Rectal smooth muscle tissue (tissue), 1 donor: ENCODE measurements at regions not wholly inside any gene's neighbourhood (a gene's known extent, or its start where the extent isn't known, plus 50 kb on each side); places are given as distances from the start of the nearest gene placed in this dataset.

Source experiments
- H3K27ac ChIP-seq: one replicate; pipeline ENCODE4 v1.7.0; 2013; ENCODE audit warnings: low read depth, low read length, inconsistent platforms
- H3K27me3 ChIP-seq: one replicate; pipeline ENCODE4 v1.7.0; 2013; ENCODE audit warnings: low read length; ENCODE audit not compliant: control insufficient read depth, insufficient read depth
- H3K36me3 ChIP-seq: one replicate; pipeline ENCODE4 v1.7.0; 2013; ENCODE audit warnings: low read length; ENCODE audit not compliant: control insufficient read depth, insufficient read depth
- H3K4me1 ChIP-seq: one replicate; pipeline ENCODE4 v1.7.0; 2013; ENCODE audit warnings: low read length; ENCODE audit not compliant: control insufficient read depth, insufficient read depth
- H3K4me3 ChIP-seq: one replicate; pipeline ENCODE4 v1.7.0; 2013; ENCODE audit warnings: low read length
- H3K9ac ChIP-seq: one replicate; pipeline ENCODE4 v1.7.0; 2013; ENCODE audit warnings: low read length

DNA sequence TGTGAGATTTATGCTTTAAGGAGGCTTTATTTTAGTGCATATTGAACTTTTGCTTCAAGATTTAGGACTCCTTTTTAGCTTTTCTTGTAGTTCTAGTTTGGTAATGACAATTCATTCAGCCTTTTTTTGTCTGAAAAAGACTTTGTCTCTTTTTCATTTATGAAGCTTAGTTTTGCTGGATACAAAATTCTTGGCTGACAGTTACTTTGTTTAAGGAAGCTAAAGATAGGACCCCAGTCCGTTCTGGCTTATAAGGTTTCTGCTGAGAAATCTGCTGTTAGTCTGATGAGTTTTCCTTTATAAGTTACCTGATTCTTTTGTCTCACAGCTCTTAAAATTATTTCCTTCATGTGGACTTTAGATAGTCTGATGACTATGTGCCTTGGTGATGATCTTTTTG is 142.8 kb upstream of the B3GAT2 start:
- Histone ChIP-seq H3K27ac (no peak overlapping the region), H3K36me3 (no peaks in the 10 kb centered on the region)

DNA sequence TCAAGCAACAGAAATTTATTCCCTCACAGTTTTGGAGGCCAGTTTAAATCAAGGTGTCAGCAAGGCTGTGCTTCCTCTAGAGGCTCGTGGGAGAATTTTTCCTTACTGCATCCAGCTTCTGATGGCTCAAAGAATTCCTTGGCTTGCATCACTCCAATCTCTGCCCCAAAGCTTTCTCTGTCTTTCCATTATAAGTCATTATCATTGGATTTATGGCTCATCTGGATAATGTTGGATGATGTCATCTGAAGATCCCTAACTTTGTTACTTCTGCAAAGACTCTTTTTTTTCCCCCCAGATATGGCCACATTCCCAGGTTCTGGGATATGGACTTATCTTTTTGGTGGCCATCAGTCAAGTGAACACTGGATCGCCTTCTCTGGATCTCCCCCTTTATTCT is 146.3 kb upstream of the B3GAT2 start:
- no peak overlapping the region for H3K9ac ChIP-seq
- H3K27ac ChIP-seq, result no peak overlapping the region

More for the DNA sequence above, 142.8 kb upstream of the B3GAT2 start:
- Histone ChIP-seq H3K4me3 (no peak overlapping the region), H3K4me1 (no peaks in the 10 kb centered on the region), H3K27me3 (no peaks in the 10 kb centered on the region), H3K9ac (no peak overlapping the region)

DNA sequence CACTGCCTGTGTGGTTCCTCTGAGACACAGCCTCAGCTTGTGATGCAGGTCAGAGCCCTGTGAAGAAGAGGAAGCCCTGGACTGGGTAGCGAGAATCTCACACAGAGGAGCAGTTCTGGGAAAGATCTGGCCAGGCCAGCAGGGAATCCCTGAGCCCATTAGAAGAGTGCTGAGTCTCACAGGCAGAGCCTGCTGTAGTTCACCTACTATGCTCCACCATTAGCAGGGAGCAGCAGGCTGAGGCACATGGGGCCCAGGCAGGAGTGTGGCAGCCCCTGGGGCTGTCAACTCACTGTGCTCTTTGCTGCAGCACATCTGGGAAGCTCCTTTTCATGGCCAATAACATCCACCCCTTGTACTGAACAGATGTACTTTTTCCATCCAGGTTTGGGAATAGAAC is 146.8 kb upstream of the B3GAT2 start:
- Histone ChIP-seq H3K36me3 (no peaks in the 10 kb centered on the region), H3K9ac (no peak overlapping the region), H3K4me3 (no peak overlapping the region), H3K27me3 (no peaks in the 10 kb centered on the region), H3K27ac (no peak overlapping the region), H3K4me1 (no peaks in the 10 kb centered on the region)

More for the DNA sequence above, 146.3 kb upstream of the B3GAT2 start:
- Histone ChIP-seq H3K4me1 (no peaks in the 10 kb centered on the region), H3K4me3 (no peak overlapping the region), H3K27me3 (no peaks in the 10 kb centered on the region), H3K36me3 (no peaks in the 10 kb centered on the region)

DNA sequence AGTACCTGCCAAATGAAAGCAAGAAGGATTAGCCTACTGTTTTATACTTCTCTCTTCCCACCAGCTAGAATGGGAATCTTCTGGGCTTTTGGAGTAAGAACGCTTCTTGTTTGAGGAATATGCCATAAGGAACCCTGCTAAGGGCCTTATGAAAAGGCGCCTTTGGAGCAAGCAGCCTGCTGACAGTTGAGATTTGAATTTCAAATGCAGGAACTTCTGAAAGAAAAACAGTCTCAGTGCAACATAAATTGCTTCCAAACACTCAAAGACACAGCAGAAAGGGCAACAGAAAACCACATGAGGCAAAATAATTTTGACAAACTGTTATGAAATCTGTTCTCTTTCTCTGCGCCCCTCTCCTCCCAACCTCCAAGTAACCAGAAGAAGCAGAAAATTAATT is 149.4 kb upstream of the B3GAT2 start:
- Histone ChIP-seq H3K27me3 (no peaks in the 10 kb centered on the region), H3K4me1 (no peaks in the 10 kb centered on the region), H3K9ac (no peak overlapping the region), H3K36me3 (no peaks in the 10 kb centered on the region), H3K27ac (no peak overlapping the region), H3K4me3 (no peak overlapping the region)

DNA sequence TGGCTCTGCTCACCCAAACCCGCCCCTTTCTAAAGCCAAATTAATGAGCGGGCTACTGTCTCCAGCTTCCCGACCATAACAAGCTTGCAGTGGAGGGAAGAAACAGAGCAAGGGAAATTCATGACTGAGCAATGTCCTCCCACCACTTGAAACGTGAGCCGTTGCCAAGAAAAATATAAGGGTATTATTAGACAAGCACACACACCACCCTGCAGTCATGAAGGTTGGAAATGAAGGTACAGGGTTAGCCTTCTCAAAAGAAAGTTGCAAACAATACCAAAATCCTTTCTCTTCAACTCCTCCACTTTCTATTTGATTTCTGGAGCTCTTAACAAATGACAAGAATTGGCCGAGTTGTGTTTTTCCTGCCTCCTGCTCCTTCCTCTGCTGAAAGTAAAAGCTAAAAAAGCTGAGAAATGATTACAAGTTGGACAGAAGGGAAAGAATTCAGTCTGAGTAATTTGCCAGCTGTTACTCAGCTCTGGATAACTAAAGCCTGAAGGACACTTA is 151.1 kb upstream of the B3GAT2 start:
- Histone ChIP-seq H3K9ac (no peak overlapping the region), H3K27ac (no peak overlapping the region), H3K36me3 (no peaks in the 10 kb centered on the region), H3K27me3 (no peaks in the 10 kb centered on the region), H3K4me3 (peak overlapping the region; percentile 24), H3K4me1 (no peaks in the 10 kb centered on the region)

DNA sequence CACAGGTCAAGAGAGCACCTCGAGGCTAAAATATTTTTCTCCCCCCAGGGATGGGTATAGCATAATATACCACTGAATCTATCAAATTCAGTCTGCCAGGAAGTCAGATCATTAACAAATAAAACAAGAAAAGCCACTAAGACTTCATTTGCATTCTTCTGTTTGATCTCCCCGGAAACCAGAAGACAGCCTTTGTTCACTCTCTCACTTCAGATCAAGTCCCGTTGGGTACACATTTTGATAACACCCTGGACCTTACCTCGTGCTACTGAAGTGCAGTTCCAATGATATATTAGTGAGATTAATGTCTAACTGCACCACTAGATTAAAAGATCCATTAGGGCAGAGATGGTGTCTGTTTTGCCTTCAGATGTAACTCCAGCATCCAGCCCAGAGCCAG is 157.7 kb upstream of the B3GAT2 start:
- Histone ChIP-seq H3K27me3 (no peaks in the 10 kb centered on the region), H3K27ac (no peak overlapping the region), H3K9ac (no peak overlapping the region), H3K4me3 (no peak overlapping the region), H3K4me1 (no peaks in the 10 kb centered on the region), H3K36me3 (no peaks in the 10 kb centered on the region)

DNA sequence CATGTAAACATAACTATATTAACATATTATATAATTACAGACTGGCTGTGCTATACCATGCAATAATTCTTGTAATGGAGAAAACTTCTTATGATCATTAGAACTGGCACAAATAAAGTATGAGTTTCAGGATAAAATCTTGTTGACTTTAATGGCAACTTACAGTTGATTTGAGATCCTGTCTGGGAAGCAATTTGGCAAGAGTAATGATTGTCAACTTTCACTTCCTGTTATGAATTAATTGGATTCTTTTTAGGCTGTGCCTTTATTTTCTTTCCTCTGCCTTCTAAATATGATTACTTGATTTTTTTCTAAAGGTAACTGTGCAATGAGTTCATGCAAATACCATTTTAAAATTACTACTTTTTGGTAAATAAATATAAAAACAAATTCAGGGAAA is 158.1 kb upstream of the B3GAT2 start:
- no peak overlapping the region for H3K27ac ChIP-seq
- H3K4me3 ChIP-seq, result no peak overlapping the region
- no peaks in the 10 kb centered on the region for H3K4me1 ChIP-seq
- no peaks in the 10 kb centered on the region for H3K36me3 ChIP-seq
- H3K9ac ChIP-seq, result no peak overlapping the region
- H3K27me3 ChIP-seq, result no peaks in the 10 kb centered on the region

DNA sequence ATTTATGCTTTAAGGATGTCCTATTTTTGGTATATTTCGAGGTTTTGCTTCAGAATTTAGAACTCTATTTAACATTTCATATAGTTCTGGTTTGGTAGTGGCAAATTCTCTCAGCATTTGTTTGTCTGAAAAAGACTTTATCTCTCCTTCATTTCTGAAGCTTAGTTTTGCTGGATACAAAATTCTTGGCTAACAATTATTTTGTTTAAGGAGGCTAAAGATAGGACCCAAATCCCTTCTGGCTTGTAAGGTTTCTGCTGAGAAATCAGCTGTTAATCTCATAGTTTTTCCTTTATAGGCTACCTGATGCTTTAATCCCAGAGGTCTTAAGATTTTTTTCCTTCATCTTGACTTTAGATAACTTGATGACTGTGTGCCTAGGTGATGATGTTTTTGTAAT is 162.7 kb upstream of the B3GAT2 start:
- no peaks in the 10 kb centered on the region for H3K27me3 ChIP-seq
- no peak overlapping the region for H3K27ac ChIP-seq
- no peaks in the 10 kb centered on the region for H3K36me3 ChIP-seq
- no peaks in the 10 kb centered on the region for H3K4me1 ChIP-seq
- no peak overlapping the region for H3K4me3 ChIP-seq
- H3K9ac ChIP-seq, result no peak overlapping the region

DNA sequence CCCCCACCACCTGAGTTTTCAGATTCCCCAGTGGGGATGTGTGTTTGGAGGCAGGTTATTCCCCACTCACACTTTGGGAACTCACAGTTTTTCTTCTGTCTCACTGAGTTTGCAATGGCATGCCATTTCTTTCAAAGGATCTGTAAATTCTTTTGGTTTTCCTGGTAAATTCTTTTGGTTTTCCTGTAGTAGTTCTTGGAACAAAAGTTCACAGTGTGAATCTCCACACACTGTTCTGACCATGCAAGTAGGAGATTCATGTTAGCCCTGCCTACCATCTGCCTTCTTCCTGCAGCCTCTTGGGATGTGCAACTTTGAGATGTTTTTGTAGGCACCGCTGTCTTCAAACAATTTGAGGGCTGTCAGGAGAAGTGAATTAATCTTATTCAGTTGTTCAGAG is 165.6 kb upstream of the OGFRL1 start:
- Histone ChIP-seq H3K4me1 (no peaks in the 10 kb centered on the region), H3K9ac (no peak overlapping the region), H3K36me3 (no peaks in the 10 kb centered on the region), H3K4me3 (no peak overlapping the region), H3K27ac (no peak overlapping the region), H3K27me3 (no peaks in the 10 kb centered on the region)

DNA sequence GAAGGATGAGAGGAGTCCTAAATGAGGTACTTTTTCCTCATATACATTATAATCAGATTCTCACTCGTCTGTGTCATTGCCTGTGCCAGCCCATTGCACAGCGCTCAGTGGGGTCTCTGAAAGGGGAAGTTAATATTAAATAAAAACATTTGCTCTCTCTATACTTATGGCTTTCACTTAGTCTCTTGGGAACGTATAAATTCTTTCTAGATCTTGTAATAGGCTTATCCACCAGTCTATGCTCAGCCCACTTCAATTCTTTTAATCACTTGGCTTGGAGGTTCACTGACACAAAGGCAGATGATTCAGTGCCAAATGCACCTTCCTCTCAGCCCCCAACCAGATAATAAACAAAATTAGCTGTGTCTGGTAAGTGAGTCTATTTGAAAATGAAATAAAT is 164.3 kb upstream of the OGFRL1 start:
- Histone ChIP-seq H3K4me3 (no peak overlapping the region), H3K36me3 (no peaks in the 10 kb centered on the region), H3K9ac (no peak overlapping the region), H3K4me1 (no peaks in the 10 kb centered on the region), H3K27me3 (no peaks in the 10 kb centered on the region), H3K27ac (no peak overlapping the region)

DNA sequence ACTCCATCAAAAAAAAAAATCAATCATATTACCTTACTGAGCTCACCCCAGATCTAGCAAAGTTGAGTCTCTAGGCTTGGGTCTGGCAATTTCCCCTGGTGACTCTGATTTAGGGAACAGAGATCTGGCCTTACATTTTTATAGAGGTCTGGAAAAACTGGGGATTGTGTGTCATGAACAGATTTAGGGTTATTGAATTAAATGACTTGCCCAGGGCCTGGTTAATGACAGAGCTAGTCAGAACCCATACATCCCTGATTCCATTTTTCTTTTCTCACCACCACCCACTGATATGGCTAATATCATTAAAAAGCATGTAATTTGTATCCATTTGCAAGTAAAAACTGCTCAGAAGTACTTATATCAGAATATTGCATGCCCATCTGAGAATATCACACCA is 163.4 kb upstream of the OGFRL1 start:
- Histone ChIP-seq H3K4me1 (no peaks in the 10 kb centered on the region), H3K27ac (no peak overlapping the region), H3K36me3 (no peaks in the 10 kb centered on the region)

DNA sequence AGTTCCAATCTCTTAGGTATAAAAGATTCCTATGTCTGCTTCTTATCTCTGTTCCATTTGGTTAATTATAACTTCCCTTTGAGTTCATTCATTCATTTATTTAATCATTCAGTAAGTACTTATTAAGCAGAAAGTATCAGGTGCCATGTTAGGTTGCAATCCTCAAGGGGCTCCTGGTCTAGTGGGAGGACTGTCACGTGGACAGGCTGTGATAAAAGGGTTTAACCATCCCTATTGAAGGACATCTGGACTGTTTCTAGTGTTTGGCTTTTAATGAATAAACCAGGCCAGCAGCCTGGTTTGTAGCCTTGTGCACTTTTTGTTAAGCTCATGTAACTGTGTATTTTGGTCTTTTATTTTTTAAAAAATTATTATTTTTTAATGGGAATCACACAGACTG is 162.1 kb upstream of the OGFRL1 start:
- Histone ChIP-seq H3K27ac (no peak overlapping the region), H3K4me1 (no peaks in the 10 kb centered on the region), H3K36me3 (no peaks in the 10 kb centered on the region), H3K9ac (no peak overlapping the region), H3K4me3 (no peak overlapping the region), H3K27me3 (no peaks in the 10 kb centered on the region)

More for the DNA sequence above, 163.4 kb upstream of the OGFRL1 start:
- no peak overlapping the region for H3K4me3 ChIP-seq
- no peaks in the 10 kb centered on the region for H3K27me3 ChIP-seq
- no peak overlapping the region for H3K9ac ChIP-seq

DNA sequence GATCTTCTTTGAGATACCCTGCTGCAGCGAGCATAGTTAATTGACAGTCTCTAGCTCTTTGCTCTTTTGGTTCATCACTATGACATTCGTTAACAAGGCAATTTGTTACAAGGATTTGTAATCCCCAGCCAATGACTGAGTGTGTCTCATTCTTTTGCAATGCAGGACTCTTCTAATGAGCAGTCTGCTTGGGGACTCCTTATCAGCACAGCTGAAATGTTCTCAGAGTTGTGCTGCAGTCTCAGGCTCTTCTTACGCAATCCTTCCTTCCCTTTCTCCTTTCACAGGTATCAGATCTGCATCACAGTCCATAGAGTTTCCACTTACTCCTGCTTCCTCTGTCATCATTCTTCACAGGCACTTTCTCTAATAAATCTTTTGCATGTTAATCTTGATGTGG is 161.2 kb upstream of the OGFRL1 start:
- no peaks in the 10 kb centered on the region for H3K27me3 ChIP-seq
- no peak overlapping the region for H3K4me3 ChIP-seq
- H3K27ac ChIP-seq, result no peak overlapping the region
- no peak overlapping the region for H3K9ac ChIP-seq
- no peaks in the 10 kb centered on the region for H3K4me1 ChIP-seq
- H3K36me3 ChIP-seq, result no peaks in the 10 kb centered on the region
